HepG2 (cell line): ENCODE measurements at regions not wholly inside any gene's neighbourhood (a gene's known extent, or its start where the extent isn't known, plus 50 kb on each side); places are given as distances from the start of the nearest gene placed in this dataset.

Experiments used
- ATAC-seq: fragments of 200-7000 bp; cut with Tn5 transposase; 3 replicates; pipeline ENCODE4 v1.9.1; 2020; ENCODE audit warnings: mild to moderate bottlenecking, moderate library complexity
- BruUV-seq: library from RNA; stranded (reverse); fragments of 400-500 nt; replicated peaks from 2 replicates; lab custom pipeline; 2021; lab: Mats Ljungman, UMichigan
- CTCF ChIA-PET: fragments of 300-600 bp; formaldehyde crosslinking; extraction: SDS; loops from one replicate; lab custom pipeline; 2021; ENCODE audit warnings: low total read pairs, inconsistent platforms, low intra/inter-chr PET ratio; lab: Yijun Ruan, JAX
- POLR2A ChIA-PET: fragments of 350-600 bp; sonication (Branson Sonifier 250); formaldehyde crosslinking; loops from one replicate; lab custom pipeline; 2020; ENCODE audit warnings: antibody characterized with exemption, inconsistent platforms; lab: Yijun Ruan, JAX
- DNase-seq: peaks from one replicate; pipeline ENCODE4 v3.0.0-alpha.2; 2015; ENCODE audit warnings: low spot score
- FAIRE-seq: peaks from 3 replicates; lab custom pipeline; 2011; peaks lifted over from hg19 to GRCh38; lab: Jason Lieb, UNC
- H2AFZ ChIP-seq: one replicate; pipeline ENCODE4 v1.6.1; 2011; ENCODE audit warnings: low read length, inconsistent platforms
- H3K27ac ChIP-seq: fragments of 300-600 bp; 3 replicates; pipeline ENCODE4 v1.8.0; 2011; ENCODE audit warnings: mixed run types, mild to moderate bottlenecking, mixed read lengths, low read length, inconsistent platforms; ENCODE audit not compliant: insufficient read depth; ENCODE audit errors: extremely low read length
- H3K27me3 ChIP-seq, 2 experiments: fragments of 200-600 bp in 1 of 2; 2 replicates in 1 of 2; 3 replicates in 1 of 2; pipeline versions ENCODE4 v1.6.0 to v1.8.0; 2011; ENCODE audit warnings: low read length in 2 of 2, mild to moderate bottlenecking in 2 of 2, moderate library complexity in 2 of 2, inconsistent platforms in 1 of 2; ENCODE audit not compliant: insufficient read depth in 2 of 2, control insufficient read depth in 1 of 2
- H3K36me3 ChIP-seq, 2 experiments: fragments of 200-600 bp in 1 of 2; replicated peaks in 1 of 2; 2 replicates in 1 of 2; 3 replicates in 1 of 2; pipeline versions ENCODE4 v1.5.1 to v1.8.0; 2011; ENCODE audit warnings: low read length in 2 of 2, inconsistent platforms in 1 of 2; ENCODE audit not compliant: insufficient read depth in 2 of 2, control insufficient read depth in 1 of 2
- H3K4me1 ChIP-seq: 2 replicates; pipeline ENCODE4 v1.5.1; 2012; ENCODE audit warnings: low read length, inconsistent platforms; ENCODE audit not compliant: insufficient read depth
- H3K4me2 ChIP-seq: 2 replicates; pipeline ENCODE4 v1.6.0; 2011; ENCODE audit warnings: low read depth, low read length, inconsistent platforms
- H3K4me3 ChIP-seq, 3 experiments: fragments of 200-600 bp in 1 of 3; sonication (generic), shearing (Covaris generic) in 1 of 3; replicated peaks in 1 of 3; 2 replicates each; pipeline ENCODE4 v1.5.1; 2011 to 2016; ENCODE audit warnings: low read length in 3 of 3, inconsistent platforms in 2 of 3, low read depth in 2 of 3, mild to moderate bottlenecking in 2 of 3, control low read depth in 1 of 3, mixed read lengths in 1 of 3; ENCODE audit not compliant: insufficient read depth in 1 of 3
- H3K79me2 ChIP-seq: one replicate; pipeline ENCODE4 v1.6.1; 2011; ENCODE audit warnings: low read length, inconsistent platforms; ENCODE audit not compliant: insufficient read depth
- H3K9ac ChIP-seq: 2 replicates; pipeline ENCODE4 v1.6.0; 2011; ENCODE audit warnings: mild to moderate bottlenecking, low read depth, low read length, inconsistent platforms; ENCODE audit not compliant: insufficient read depth
- H3K9me3 ChIP-seq: 2 replicates; pipeline ENCODE4 v1.5.1; 2012; ENCODE audit warnings: mild to moderate bottlenecking, low read length
- H4K20me1 ChIP-seq: 2 replicates; pipeline ENCODE4 v1.6.0; 2011; ENCODE audit warnings: inconsistent platforms, mild to moderate bottlenecking, low read length, moderate library complexity; ENCODE audit not compliant: insufficient read depth
- ISL2 ChIP-seq: sonication (generic); formaldehyde crosslinking; IDR thresholded peaks from 2 replicates; pipeline ENCODE4 v1.5.0; 2020; ENCODE audit warnings: missing genetic modification reagents
- MAFF ChIP-seq: IDR thresholded peaks from 2 replicates; pipeline ENCODE4 v1.6.1; 2011; ENCODE audit warnings: low read depth, low read length, improper control_type of control experiment
- MEIS2 ChIP-seq: sonication (generic); formaldehyde crosslinking; IDR thresholded peaks from 2 replicates; pipeline ENCODE4 v1.9.0; 2021; ENCODE audit warnings: mild to moderate bottlenecking, missing genetic modification reagents
- SAFB2 ChIP-seq: sonication (generic); formaldehyde crosslinking; IDR thresholded peaks from 2 replicates; pipeline ENCODE4 v1.5.1; 2020; ENCODE audit warnings: missing genetic modification reagents, low read depth, mild to moderate bottlenecking, borderline replicate concordance
- TFE3 ChIP-seq: IDR thresholded peaks from 2 replicates; pipeline ENCODE4 v1.6.1; 2016
- ZBTB20 ChIP-seq: sonication (generic); formaldehyde crosslinking; IDR thresholded peaks from 2 replicates; pipeline ENCODE4 v1.8.1; 2023; ENCODE audit warnings: missing genetic modification reagents, low read depth, mild to moderate bottlenecking, borderline replicate concordance
- ZNF101 ChIP-seq: sonication (generic); formaldehyde crosslinking; IDR thresholded peaks from 2 replicates; pipeline ENCODE4 v1.4.0; 2020; ENCODE audit warnings: mild to moderate bottlenecking, low read depth, missing genetic modification reagents, borderline replicate concordance
- ZNF124 ChIP-seq: sonication (generic); formaldehyde crosslinking; IDR thresholded peaks from 2 replicates; pipeline ENCODE4 v1.4.0; 2020; ENCODE audit warnings: missing genetic modification reagents
- ZNF558 ChIP-seq: sonication (generic); formaldehyde crosslinking; IDR thresholded peaks from 2 replicates; pipeline ENCODE4 v1.9.0; 2022; ENCODE audit warnings: mild to moderate bottlenecking, missing genetic modification reagents, borderline replicate concordance
- ZNF670 ChIP-seq: sonication (generic); formaldehyde crosslinking; IDR thresholded peaks from 2 replicates; pipeline ENCODE4 v1.8.0; 2022; ENCODE audit warnings: mild to moderate bottlenecking, missing genetic modification reagents, borderline replicate concordance
- WGBS: methylation state at CpG from one replicate; pipeline ENCODE4 v1.1.6; 2017; ENCODE audit warnings: low lambda C conversion rate; 5-methylcytosine and 5-hydroxymethylcytosine counted together
- in situ Hi-C: cut with HindIII; loops from 2 replicates; pipeline ENCODE4 v1.10.0; 2017; ENCODE audit warnings: low pct_unique_long_range_greater_than_20kb; ENCODE audit not compliant: extremely low pct_ligation_motif_present
- intact Hi-C: fragments of 100-400 bp; cut with micrococcal nuclease; formaldehyde crosslinking; loops from one replicate; pipeline ENCODE4 v1.10.0; 2022; ENCODE audit not compliant: unreplicated experiment

GRCh38 chr10:21264271-21264670 is 261.2 kb downstream of the SKIDA1 start (continued):
- TF ChIP-seq ZNF101 (CRISPR knock-in tag) (no peak), ZNF558 (CRISPR knock-in tag) (no peak)
- TF ChIP-seq, all 625 proteins: peak for 0

- ATAC-seq = no peak
These were observed 261.6 kb downstream of the SKIDA1 start for GRCh38 chr10:21263839-21264238.

More at GRCh38 chr10:21263839-21264238, 261.6 kb downstream of the SKIDA1 start:
- CTCF ChIA-PET = no interaction called here
- FAIRE-seq (no peak), DNase-seq (no peak)
- POLR2A ChIA-PET = no interaction called here
- BruUV-seq = no TSS peak
- Histone ChIP-seq H3K9me3 (no peaks in the 10 kb centered on the region), H3K79me2 (no peaks in the 10 kb centered on the region), H3K27me3 (0 out of 5 replicates have a peak, but pooled peaks cover 0 to 13% of the 10 kb centered on the region in 2 experiments), H4K20me1 (no peaks in the 10 kb centered on the region), H3K4me1 (no peaks in the 10 kb centered on the region), H2AFZ (no peak overlapping the region), H3K4me3 (no peak overlapping the region), H3K4me2 (no peak overlapping the region), H3K27ac (no peak overlapping the region), H3K36me3 (no peaks in the 10 kb centered on the region), H3K9ac (no peak overlapping the region)
- in situ Hi-C loops (no loop called here), intact Hi-C loops (no loop called here)
- WGBS = 45% methylated on average over 3 of the region's 3 CpGs
- TF ChIP-seq ZBTB20 (CRISPR knock-in tag) (no peak), SAFB2 (no peak), ZNF124 (CRISPR knock-in tag) (no peak), MEIS2 (CRISPR knock-in tag) (no peak), MAFF (no peak), ZNF670 (CRISPR knock-in tag) (no peak), TFE3 (CRISPR knock-in tag) (no peak), ISL2 (CRISPR knock-in tag) (no peak)
